Tibial artery (tissue), 4 donors: ENCODE measurements at regions not wholly inside any gene's neighbourhood (a gene's known extent, or its start where the extent isn't known, plus 50 kb on each side); places are given as distances from the start of the nearest gene placed in this dataset.

Experiments used
- DNase-seq, 2 donors: peaks; one replicate each; pipeline ENCODE4 v3.0.0-alpha.2; 2019
- H3K27ac ChIP-seq, 2 donors: fragments of 200-600 bp; sonication (generic) in 1 of 2; 1 replicate in 1 of 2; 2 replicates in 1 of 2; pipeline ENCODE4 v1.5.1; 2018 to 2019; ENCODE audit warnings: mild to moderate bottlenecking in 1 of 2
- H3K27me3 ChIP-seq, 2 donors: fragments of 200-600 bp; sonication (generic) in 1 of 2; one replicate each; pipeline versions ENCODE4 v1.5.1 to v1.6.0; 2016 to 2019
- H3K36me3 ChIP-seq, 3 donors: fragments of 200-600 bp; sonication (generic) in 2 of 3; one replicate each; pipeline ENCODE4 v1.5.1; 2016 to 2019; ENCODE audit warnings: mild to moderate bottlenecking in 2 of 3
- H3K4me1 ChIP-seq, 4 donors: fragments of 200-600 bp; sonication (generic) in 2 of 4; 1 replicate in 3 of 4; 2 replicates in 1 of 4; pipeline ENCODE4 v1.5.1; 2016 to 2019
- H3K4me3 ChIP-seq, 2 donors: fragments of 200-600 bp; sonication (generic) in 1 of 2; 1 replicate in 1 of 2; 2 replicates in 1 of 2; pipeline ENCODE4 v1.5.1; 2018 to 2019; ENCODE audit warnings: mild to moderate bottlenecking in 2 of 2
- H3K9me3 ChIP-seq, 3 donors: fragments of 200-600 bp; sonication (generic) in 1 of 3; one replicate each; pipeline ENCODE4 v1.5.1; 2016 to 2019
- CTCF ChIP-seq, 2 experiments: fragments of 200-600 bp in 1 of 2; fragments of 450-650 bp in 1 of 2; IDR thresholded peaks; one replicate each; pipeline ENCODE4 v1.5.1; 2017 to 2019; ENCODE audit warnings: antibody characterized with exemption in 2 of 2, mild to moderate bottlenecking in 1 of 2, moderate library complexity in 1 of 2
- intact Hi-C: fragments of 100-400 bp; cut with DNase I; formaldehyde crosslinking; loops from one replicate; pipeline ENCODE4 v1.15.0; 2023; ENCODE audit warnings: low total_unique reads

GRCh38 chr1:13965770-13966398 lies 265.9 kb downstream of the PRDM2 start:
- no peaks in the 10 kb centered on the region for H3K36me3 ChIP-seq
- peaks cover 0 to 25% of the 10 kb centered on the region in 2 donors for H3K27me3 ChIP-seq
- peak; percentile 18 to 32 for TF ChIP-seq CTCF (IDR thresholded peaks at IDR 0.05)
- no peak overlapping the region for H3K4me3 ChIP-seq
- no peaks in the 10 kb centered on the region for H3K4me1 ChIP-seq
- intact Hi-C loops = loop anchor here (10.0 kb wide), 1 partner anchor 141 kb away; no protein-coding TSS in a partner anchor
- no peak overlapping the region for H3K27ac ChIP-seq
- peaks cover 0 to 13% (median 7%) of the 10 kb centered on the region in 3 donors for H3K9me3 ChIP-seq
- DNase-seq = no peak

DNA sequence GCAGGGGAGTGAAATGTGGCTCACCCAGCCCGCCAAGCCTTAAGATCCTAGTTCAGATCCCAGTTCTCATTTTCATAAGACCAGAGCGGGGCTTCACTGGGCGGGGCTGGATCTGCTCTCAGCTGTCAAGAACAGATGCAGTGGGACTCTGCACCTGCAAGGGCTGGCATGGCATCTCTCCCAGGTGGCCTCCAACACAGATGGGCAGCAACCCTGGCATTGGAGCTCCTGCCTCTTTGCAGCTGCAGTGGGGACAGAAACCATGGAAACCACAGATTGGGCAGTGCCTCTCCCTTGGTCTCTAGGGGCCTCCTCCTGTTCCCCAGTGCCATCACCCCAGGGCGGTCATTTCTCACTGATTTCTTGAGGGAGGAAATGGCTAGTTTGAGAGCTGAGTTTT lies 267.7 kb downstream of the PRDM2 start:
- DNase-seq = no peak
- intact Hi-C loops = loop anchor here (10.0 kb wide), 1 partner anchor 143 kb away; no protein-coding TSS in a partner anchor
- Histone ChIP-seq H3K27me3 (peaks cover 0 to 16% of the 10 kb centered on the region in 2 donors), H3K9me3 (peaks cover 0 to 20% (median 18%) of the 10 kb centered on the region in 3 donors), H3K4me1 (no peaks in the 10 kb centered on the region), H3K4me3 (no peak overlapping the region), H3K36me3 (no peaks in the 10 kb centered on the region), H3K27ac (no peak overlapping the region)
- no peak for TF ChIP-seq CTCF (IDR thresholded peaks at IDR 0.05)

DNA sequence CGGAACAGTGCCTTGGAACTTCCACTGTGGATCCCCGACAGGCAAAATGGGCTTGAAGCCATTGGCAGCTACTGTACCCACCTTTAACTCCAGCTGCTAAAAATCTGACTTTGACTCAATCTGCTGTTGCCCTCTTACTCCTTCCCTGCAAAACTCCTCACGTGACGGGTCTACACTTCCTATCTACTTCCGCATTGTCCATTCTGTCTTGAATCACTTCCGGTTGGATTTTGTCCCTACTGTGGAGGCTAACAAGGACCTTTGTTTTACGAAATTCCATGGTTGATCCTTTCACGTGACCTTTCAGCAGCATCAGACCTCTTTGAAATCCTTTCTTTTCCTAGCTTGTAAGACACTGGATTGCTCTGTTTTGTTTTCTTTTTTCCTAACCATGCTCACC lies 268.4 kb downstream of the PRDM2 start:
- Histone ChIP-seq H3K4me1 (no peaks in the 10 kb centered on the region), H3K27me3 (peaks cover 0 to 16% of the 10 kb centered on the region in 2 donors), H3K4me3 (no peak overlapping the region), H3K9me3 (peaks cover 0 to 20% (median 18%) of the 10 kb centered on the region in 3 donors), H3K36me3 (no peaks in the 10 kb centered on the region), H3K27ac (no peak overlapping the region)
- no peak for DNase-seq
- no peak for TF ChIP-seq CTCF (IDR thresholded peaks at IDR 0.05)
- intact Hi-C loops = loop anchor here (10.0 kb wide), 1 partner anchor 144 kb away; no protein-coding TSS in a partner anchor

- Histone ChIP-seq H3K4me1 (no peaks in the 10 kb centered on the region), H3K27ac (no peak overlapping the region), H3K4me3 (no peak overlapping the region), H3K27me3 (peaks cover 0 to 5% of the 10 kb centered on the region in 2 donors), H3K9me3 (peaks cover 0 to 20% (median 18%) of the 10 kb centered on the region in 3 donors), H3K36me3 (no peaks in the 10 kb centered on the region)
- TF ChIP-seq CTCF (IDR thresholded peaks at IDR 0.05) = no peak
- DNase-seq = no peak
- intact Hi-C loops = no loop called here
These were observed 270.8 kb downstream of the PRDM2 start for GRCh38 chr1:13970631-13971247.

DNA sequence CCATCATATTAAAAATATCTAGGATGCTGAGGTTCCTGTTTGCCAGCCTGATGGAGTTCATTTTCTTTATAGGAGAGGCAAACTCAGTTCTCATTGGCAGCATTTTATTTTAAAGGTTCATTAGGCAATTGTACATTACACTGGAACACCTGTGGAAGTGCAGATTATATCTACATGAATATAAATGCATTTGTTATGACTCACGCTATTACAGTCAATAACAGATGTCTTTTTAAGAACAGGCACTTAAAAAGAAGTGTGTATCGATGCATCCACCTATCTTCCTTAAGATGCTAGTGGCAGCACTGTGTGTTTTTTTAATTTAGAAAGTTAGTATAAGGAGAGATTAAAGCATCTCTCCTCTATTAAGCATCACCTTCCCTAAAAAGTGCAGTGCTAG lies 276.5 kb downstream of the PRDM2 start:
- no peaks in the 10 kb centered on the region for H3K27me3 ChIP-seq
- H3K4me1 ChIP-seq = no peaks in the 10 kb centered on the region
- intact Hi-C loops = no loop called here
- no peak overlapping the region for H3K27ac ChIP-seq
- no peak for DNase-seq
- no peaks in the 10 kb centered on the region for H3K36me3 ChIP-seq
- no peak overlapping the region for H3K4me3 ChIP-seq
- peaks cover 0 to 5% (median 2%) of the 10 kb centered on the region in 3 donors for H3K9me3 ChIP-seq
- no peak for TF ChIP-seq CTCF (IDR thresholded peaks at IDR 0.05)
